Stimulated activated CD8-positive, alpha-beta memory T cell treated with anti-CD3 and anti-CD28 coated beads, Interleukin-7, amount 100 ng/mL, for 48 hours (primary cell): ENCODE measurements at regions not wholly inside any gene's neighbourhood (a gene's known extent, or its start where the extent isn't known, plus 50 kb on each side); places are given as distances from the start of the nearest gene placed in this dataset.

Source experiments
- DNase-seq, 2 donors: peaks; one replicate each; pipeline ENCODE4 v3.0.0-alpha.2; 2020; ENCODE audit warnings: low read depth in 1 of 2; ENCODE audit errors: extremely low read depth in 1 of 2

DNA sequence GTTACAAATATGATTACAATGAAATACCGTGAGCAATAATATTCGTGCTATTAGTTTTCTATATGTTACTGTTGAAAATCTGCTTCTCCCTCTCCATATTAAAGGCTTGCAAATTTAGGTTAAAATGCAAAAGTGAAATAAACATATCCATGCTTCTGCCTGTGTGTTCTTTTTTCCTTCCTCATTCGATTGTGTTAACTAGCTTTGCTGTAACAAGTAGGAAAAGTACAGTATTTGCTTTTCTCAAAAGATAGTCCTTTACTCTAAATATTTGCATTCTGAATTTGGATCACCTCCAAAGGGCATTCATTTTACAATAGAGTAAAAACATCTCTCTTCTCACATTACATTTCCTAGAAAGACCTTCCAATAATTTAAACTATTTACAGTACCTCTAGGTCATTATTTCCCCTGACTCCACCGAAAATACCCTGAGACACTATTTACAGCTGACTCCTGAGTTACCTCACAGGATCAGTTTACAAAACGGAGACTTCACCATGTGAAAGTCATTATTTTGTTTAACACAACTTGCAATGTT is 835.0 kb upstream of the FANCL start:
- DNase-seq: no peak

DNA sequence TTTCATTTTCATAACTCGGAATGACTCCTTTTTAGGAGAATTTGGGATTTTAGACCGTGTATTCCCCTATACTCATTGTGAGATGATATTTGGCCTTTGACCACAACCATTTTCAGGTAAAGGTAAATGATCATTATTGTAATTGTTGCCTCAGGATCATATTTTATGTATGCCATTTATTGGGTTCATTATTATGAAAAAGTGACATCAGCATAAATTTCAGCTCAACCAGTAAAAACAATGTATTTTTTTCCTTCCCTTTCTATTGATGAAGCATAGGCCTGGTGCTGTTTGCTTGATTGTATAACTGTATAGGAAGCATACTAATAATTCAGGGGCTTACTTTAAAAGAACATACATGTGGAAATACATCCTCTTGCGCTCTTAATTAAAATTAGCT is 832.9 kb upstream of the FANCL start:
- no peak for DNase-seq

- DNase-seq: no peak
Observed at GRCh38 chr2:59073286-59073685, 832.2 kb upstream of the FANCL start.

DNA sequence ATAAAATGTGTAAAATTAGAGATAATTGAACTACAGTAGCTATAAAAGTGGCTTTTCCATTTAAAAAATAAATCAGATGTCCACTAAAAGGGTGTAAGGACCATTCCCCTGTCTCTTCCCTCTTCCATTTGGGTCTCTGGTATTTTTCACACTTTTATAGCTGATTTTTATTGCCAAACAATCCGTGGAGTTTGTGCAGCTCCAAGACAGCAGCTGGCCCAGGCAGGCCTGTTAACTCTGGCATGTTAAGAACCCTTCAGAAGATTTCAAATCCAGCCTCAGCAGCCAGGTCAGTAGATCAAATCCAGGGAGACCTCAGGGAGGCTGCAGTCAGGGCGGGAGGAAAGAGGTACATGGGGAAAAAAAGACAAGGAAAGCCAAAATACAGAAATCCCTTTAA is 827.1 kb upstream of the FANCL start:
- DNase-seq: no peak

DNA sequence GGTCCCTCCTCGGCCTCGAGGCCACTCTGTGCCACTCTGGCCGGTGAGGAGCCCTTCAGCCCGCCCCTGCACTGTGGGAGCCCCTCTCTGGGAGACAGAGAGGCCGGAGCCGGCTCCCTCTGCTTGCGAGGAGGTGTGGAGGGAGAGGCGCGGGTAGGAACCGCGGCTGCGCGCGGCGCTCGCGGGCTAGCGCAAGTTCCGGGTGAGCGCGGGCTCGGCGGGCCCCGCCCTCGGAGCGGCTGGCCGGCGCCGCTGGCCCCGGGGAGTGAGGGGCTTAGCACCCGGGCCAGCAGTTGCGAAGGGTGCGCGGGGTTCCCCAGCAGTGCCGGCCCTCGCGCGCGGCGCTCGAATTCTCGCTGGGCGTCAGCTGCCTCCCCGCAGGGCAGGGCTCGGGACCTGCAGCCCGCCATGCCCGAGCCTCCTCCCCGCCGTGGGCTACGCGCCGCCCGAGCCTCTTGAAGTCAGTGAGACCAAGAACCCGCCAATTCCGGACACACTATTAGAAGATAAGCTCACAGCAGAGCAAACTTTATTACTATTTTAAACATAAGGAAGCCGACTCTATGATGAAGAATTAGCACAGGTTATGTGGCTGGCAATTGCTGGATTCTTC is 825.8 kb upstream of the FANCL start:
- no peak for DNase-seq

- no peak for DNase-seq
Observed at GRCh38 chr2:59047373-59047995, 806.4 kb upstream of the FANCL start.

DNA sequence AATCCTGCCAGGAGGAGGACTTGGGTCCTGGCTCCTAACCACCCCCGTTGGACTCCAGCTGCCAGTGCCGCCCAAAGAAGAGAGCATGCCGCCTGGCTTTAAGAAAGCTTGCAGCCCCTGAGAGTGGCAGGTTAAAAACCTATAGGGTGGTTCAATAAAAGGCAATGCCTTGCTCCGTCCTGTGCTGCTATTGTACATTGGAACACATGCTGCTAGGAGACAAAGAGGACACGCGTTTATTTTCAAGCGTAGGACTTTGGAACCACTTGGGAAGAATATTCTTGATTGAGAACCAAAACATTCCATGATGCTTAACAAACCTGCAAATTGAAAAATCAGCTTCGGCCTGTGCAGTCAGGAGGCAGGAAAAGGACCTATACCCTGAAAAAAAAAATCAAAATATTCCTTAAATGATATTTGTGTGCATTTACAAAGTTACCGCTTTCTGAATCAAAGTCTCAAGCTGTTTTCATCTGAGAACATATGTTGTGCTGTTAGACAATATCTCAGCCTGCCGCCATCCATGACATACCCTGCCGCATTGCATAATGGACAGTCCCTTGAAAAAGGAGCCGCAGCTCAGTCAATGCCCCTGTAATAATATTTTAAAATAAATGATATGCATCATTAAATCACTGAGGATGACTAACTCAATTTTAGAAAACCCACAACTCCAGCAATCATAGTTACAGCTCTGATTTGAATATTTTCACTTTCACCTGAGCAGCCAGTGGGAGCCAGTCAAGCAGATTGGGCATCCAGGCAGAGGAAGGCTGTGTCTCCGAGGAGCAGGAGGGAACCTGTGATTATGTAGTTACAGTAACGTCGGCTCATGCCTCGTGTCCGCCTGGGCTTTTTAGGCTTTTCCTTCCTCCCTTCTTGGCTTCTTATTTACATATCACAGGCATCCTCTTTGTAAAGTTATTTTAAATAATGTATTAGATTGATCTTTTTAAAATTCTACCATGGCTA is 805.6 kb upstream of the FANCL start:
- DNase-seq: no peak

- no peak for DNase-seq
Observed at GRCh38 chr2:59044736-59045135, 803.6 kb upstream of the FANCL start.

- no peak for DNase-seq
Observed at GRCh38 chr2:59041139-59041538, 800.0 kb upstream of the FANCL start.

DNA sequence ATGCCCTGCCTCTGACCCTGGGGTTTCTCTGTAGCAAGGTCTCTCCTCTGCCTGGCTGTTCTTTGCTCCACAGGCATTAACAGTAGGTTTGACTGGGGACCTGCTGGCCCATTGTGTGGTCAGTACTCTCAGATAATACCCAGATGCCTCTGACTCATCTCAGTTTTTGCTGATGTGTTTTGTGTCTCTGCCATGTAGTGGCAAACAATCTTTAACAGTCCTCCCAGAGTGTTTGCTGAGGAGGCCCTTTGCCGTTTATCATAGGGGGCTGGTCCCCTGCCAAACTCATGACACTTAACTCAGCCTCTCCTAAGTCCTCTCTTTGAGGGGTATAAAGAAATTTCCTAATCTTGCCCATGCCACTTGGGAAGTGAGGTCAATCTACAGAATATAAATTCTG is 793.7 kb upstream of the FANCL start:
- DNase-seq: no peak

- DNase-seq: no peak
Observed at GRCh38 chr2:59034106-59034505, 793.0 kb upstream of the FANCL start.

GRCh38 chr2:59033661-59034060 is 792.5 kb upstream of the FANCL start:
- no peak for DNase-seq

DNA sequence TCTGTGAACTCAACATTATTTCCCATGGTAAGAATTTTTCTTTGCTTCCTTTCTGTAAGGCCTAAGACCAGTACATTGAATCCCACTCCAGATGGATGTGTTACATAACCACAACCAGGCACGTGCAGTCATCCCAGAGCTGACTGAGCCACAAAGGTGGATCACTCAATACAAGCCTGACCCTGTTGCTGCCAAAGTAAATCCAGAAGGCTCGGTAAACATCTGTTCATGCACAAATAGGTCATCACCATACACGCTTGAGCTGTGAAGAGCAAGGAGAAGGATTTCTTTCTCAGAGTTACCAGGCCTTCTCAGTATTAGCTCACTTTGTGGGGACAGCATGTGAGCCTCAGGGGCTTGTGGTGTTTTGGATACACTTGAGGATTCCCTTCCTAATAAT is 791.4 kb upstream of the FANCL start:
- DNase-seq: no peak

GRCh38 chr2:59029058-59029457 is 787.9 kb upstream of the FANCL start:
- DNase-seq: no peak

DNA sequence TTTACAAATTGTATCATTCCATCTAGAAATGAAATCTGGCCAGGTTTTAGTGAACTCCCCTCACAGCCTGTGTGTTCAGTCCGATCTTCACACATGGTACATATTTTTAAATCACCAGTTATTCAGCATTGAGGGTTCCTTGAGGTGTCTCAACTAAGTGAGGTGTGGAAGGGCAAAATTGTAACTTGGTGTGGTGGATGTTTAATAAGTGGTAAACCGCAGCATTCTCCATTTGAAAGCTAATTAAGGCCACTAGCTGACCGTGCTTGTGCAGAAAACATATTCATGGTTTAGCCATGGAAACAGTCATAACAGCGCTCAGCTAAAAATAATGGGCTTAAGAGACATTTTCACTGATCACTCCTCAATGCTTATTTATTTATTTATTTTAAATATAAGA is 786.2 kb upstream of the FANCL start:
- no peak for DNase-seq

DNA sequence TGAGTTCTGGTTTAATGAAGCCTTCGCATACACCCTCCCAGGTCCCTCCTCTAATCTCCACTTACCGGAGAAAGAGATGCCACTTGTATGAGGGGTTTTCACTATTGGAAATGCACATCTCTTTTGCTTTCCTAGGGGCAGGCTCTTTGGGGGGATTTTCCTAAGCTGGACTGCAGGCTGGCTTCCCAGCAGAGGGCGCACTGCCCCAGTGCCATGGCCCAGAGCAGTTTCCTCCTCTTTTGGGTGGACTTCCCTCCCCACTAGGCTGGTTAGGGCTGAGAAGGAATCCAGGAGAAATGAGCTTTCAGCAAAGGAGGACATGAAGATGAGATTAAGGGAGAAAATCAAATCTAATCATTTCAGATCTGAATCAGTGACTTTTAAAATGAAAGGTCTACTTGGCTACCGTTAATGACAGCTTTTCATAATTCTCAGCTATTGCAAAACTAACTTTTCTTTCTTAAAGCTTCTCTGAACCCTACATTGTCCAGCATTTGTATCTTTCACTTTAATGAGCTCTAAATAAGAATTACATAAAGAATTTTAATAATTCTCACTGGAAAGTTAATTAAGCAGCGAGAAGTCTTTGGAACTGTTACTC is 784.1 kb upstream of the FANCL start:
- DNase-seq: no peak

DNA sequence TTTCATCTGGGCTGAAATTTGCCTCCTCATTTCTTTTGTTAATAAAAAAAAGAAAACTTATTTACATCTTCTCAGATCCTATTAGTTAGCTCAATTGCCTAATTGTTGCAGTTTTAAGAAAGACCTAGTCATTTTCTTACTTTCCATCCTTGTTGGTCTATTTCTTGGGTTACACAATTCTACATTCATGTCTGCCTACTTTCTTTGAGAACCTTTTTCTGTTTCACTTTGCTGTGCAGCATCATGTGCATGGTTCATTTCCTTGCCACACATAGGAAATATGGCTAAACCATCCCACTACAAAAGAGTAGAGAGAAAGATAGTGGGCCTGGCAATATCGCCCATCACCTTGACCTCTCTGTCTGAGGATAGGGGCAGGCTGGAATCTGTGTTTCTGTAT is 780.7 kb upstream of the FANCL start:
- DNase-seq: no peak

- no peak for DNase-seq
Observed at GRCh38 chr2:59019566-59020159, 778.5 kb upstream of the FANCL start.

DNA sequence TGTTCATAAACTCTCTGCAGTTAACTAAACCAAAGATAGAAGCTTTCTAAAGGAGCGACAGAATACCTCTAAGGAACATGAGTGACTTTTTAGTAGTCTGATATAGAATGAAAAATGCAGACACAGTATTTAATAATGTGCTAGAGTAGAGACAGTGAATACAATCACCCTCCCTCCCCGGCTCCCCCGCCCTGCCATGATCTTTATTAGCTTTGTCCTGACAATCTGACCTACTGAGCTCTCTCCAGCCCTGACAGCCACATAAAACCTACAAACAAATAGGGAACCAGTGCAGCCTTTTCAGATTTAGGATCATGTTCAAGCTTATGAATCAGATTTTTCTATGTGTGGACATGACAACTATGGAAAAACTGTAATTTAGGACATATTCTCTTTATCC is 777.6 kb upstream of the FANCL start:
- no peak for DNase-seq

- no peak for DNase-seq
Observed at GRCh38 chr2:59015027-59015426, 773.9 kb upstream of the FANCL start.

DNA sequence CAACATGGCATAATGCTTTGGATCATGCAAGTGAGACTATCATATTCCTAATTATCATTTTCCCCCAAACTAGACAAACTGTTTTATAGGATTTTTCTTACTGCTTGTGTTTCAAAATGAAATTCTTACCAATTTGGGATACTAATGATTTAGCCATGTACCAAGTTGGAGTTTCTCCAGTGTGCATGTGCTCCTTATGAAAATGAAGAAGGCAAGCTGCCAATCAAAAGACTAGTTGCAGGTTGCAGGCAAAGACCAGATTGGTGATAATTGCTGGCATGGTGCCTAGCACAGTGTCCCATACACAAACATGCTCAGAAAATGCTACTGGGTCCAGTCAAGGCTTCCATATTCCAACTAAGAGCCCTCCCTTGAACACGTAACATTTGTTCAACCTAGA is 771.8 kb upstream of the FANCL start:
- no peak for DNase-seq
